CD4-positive, alpha-beta T cell treated with Interleukin-15 for 1 hour (primary cell): ENCODE measurements at regions not wholly inside any gene's neighbourhood (a gene's known extent, or its start where the extent isn't known, plus 50 kb on each side); places are given as distances from the start of the nearest gene placed in this dataset.
"Not testable (repeated sequence)": the region's sequence is repeated elsewhere in the genome, so short reads cannot be mapped to it uniquely, and the experiment has no call there.

ENCODE experiments used
- DNase-seq: peaks from one replicate; pipeline ENCODE4 v3.0.0-alpha.2; 2020

DNA sequence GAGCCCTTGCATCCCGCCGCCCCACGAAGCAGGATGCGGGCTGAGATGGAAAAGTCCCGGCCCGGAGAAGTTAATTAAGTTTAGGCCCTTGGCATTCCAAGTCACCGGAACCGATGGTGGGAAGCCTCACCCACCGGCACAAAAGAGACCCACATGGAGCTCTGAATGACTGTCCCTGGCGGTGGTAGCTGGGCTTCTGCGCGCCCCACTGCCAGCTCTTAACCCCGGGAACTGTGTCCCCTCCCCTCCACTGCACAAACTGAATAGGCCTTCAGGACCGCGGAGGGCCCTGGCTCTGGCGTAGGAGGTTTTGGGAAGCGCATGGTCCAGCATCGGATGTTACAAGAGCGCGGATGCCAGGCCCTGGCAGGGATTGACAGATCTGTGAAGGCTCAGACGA lies 291.1 kb upstream of the TUT7 start:
- DNase-seq = no peak

DNA sequence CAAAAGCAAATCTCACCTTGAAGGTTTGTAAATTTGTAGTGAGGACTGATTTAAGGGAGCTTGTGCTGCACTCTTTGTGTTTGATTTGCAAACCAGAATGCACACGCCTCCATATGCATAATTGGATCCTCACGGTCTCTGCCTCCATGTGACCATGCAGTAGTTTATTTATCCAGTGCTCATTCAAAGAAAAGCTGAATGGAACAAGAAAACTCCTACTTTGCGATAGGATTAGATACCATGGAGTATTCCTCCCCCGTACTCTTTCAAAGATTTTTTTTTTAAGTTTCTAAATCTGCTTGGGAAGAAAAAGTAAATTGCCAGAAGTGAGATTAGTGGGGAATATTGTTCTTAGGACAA lies 290.4 kb upstream of the TUT7 start:
- DNase-seq = no peak

DNA sequence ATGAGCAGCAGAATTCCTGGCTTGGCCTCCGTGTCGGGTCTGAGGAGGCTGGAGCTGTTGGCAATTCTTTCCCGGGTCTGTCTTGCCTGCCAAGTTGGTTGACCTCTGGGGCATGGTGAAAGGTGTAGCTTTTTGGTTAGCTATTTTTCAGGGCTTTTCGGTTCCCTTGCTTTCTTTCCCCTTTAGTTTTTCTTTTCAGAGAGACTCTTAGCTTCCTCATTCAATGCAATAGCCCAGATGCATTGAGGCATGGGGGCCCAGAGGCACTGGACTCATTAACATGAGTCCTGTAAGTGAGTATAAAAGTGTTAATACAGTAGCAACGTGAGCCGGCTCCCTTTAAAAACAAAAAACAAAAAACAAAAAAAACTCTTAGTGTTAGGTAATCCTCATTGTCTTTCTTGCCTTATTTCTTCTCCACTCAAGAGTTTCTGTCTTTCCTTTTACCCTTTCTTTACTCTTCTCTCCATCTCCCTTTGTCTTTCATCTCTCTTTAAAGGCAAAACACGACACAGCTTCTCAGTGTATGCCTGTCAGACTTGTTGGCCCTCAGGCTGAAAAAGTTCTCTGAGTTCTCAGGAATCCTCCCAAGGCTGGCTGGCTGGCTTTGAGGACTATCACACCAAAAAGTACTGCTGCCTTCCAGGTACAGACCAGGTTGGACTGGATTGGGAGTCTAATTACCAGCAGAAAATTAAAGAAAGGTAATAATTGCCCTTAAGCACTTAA lies 289.9 kb upstream of the TUT7 start:
- DNase-seq = no peak

DNA sequence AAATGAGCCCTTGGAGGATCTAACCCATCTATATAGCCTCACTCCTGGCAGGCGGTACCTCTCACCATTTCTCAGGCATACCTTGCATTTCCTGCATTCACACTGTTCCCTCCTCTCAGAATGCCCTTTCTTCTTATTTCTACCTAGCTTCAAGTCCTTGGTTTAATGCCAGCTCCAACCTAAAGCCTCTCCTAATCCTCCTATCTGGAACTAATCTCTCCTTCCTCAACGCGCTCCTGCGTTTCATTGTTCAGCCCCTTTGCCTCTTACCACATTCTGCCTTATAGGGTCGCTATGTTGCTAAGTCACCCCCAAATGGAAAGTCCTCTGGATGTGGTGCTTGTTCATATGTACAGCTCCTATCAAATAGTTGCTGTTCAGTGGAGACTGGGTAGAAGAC lies 288.5 kb upstream of the TUT7 start:
- DNase-seq = no peak

DNA sequence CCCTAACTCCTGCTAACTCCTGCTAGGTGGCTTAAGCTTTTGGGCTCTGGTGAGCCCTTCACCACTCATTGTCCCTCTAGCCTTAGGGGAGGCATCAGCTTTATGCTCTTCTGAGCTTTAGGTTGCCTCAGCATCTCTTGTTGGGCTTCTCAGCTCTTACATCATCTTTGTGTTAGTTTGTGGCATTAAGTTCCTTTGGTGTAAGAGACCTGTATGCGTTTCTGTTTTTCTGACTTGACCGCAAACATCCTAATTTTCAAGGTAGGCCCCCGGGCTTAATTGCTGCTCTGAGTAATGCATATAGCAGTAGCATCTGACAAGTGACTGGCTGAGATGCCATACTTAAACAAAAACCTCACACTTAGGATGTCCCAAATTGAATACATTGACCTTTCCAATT lies 287.8 kb upstream of the TUT7 start:
- DNase-seq = no peak

DNA sequence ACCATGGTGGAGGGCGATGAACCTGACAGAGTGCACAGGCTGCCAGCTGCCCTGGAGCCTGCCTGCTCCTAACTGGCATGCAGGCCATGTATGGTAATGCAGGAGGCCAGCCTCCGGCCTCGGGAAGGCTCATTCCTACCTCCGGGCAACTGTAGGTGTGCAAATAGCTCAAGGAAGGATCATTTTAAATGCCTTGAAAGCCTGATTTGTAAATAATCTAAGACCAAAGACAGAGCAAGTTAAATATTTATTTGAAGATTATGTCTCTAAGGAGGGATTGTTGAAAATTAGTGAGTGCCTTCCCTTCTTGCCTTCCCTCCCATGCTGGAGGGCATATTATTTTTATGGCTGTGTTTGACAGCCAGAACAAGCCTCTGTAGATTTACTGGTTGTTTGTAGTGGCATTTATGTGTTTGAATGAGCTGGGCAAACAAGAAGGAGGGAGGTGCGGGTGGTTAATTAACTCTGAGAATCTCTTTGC lies 285.7 kb upstream of the TUT7 start:
- no peak for DNase-seq

DNA sequence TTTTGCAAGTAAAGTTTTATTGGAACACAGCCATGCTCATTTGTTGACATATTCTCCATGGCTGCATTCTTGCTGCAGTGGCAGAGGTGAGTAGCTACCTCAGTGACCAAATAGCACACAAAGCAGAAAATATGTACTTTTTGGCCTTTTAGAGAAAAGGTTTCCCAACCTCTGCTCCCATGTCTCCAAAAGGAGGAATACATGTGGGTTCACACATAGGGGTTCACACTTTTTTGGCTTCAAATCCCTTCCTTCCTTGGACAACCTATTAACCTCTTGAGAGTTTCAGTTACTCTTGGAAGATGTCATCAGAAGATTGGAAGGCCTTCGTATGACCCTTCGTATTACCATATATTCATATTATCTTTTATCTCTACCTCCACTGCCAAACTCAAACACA lies 285.1 kb upstream of the TUT7 start:
- DNase-seq = no peak

DNA sequence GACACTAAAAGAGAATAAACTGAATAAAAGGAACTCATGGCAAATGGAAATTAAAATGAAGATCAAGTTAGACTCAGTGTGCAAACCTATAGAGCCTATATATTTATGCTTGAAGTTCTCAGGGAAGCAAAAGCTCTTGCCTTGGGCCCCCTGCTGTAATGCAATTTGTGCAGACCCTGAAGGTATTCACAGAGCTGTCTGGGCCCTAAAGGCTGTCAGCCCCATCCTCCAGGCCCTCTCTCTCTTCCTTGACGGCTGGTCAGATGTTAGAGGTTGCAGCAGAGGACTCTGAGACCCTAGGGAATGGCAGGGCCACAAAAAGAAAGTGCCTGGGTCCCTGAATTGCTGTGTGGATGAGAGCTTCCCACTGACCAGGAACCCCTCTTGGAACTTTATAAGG lies 283.9 kb upstream of the TUT7 start:
- no peak for DNase-seq

DNA sequence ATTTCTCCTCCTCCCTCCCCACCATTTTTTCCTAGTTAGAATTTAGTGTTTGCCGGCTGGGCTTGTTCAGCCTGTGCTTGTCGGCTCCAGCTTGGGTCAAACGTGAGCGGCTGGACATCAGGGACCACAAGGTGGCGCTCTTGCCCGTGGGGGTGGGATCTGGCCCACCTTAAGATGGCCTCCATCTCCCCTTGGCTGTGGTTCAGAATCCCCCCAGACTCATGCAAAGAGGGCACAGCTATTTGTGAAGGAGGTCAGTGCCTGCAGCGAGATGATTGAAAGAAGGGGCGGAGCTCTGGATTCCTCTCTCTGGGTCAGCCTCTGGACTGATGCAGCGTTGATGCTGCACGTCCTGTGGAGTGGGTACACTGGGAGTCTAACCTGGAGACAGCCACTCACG lies 283.3 kb upstream of the TUT7 start:
- DNase-seq = no peak

DNA sequence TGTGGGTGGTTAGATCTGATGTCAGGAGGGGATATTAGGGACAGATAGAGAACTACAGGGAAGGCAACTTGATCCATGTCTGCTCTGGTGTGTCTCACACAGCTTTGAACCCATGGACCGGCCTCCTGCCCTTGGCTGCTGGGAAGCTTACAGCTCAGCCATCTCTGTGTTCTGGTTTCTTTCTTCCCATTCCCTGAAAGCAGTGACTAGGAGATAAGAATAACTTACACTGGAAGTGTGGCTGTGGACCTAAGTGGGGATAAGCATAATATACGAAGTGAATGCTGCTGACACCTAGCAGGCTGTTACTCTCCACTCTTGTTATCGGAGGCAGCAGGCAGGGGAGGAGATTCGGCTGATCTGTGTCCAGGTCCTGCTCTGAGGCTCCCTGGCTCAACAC lies 282.3 kb upstream of the TUT7 start:
- DNase-seq = no peak

DNA sequence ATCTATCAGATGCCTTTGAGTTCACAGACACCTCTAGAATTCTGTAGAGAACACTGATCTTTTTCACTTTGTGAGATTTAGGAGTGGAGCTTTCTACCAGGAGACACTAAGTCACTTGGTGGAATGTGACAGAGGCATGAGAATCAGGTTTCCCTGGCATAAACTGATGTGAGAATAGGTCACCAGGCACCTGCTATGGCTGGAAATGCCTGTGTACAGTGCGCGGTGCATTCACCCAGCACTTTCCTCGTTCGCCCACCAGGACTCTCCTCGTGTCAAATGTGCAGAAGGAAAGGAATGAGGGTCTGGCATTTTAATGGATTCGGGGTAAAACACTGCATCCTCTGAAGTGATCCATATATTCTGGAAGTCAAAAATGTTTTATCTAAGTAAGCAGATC lies 281.8 kb upstream of the TUT7 start:
- DNase-seq = no peak

DNA sequence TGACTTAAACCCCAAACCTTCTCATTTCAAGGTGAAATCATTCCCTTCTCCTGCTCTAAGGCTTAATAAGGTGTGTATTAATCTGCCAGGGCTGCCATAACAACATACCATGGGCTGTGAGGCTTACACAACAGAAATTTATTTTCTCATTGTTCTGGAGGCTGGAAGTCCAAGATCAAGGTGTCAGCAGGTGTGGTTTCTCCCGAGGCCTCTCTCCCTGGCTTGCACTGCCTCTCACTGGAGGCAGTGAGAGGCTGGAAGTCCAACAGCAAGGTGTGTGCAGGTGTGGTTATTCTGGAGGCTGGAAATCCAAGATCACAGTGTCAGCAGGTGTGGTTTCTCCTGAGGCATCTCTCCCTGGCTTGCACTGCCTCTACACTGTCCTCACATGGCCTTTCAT lies 280.3 kb upstream of the TUT7 start:
- no peak for DNase-seq

DNA sequence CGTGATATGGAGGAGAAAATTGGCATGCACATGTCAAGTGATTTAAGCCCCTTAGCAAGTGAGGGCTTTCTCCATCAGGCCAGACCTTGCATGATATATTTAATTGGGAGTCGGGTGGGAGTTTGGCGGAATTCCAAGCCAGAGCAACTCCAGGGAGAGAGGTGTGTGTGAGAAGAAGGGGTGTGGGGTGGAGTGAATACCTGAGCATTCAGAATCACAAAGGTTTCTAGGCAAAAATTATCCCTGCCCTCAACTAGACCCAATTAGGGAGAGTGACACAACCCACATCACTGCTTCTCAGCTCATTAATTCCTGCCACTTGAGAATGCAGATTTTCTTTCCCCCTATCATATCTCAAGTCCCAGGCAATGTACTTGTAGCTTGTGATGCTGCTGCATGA lies 279.7 kb upstream of the TUT7 start:
- DNase-seq = no peak

DNA sequence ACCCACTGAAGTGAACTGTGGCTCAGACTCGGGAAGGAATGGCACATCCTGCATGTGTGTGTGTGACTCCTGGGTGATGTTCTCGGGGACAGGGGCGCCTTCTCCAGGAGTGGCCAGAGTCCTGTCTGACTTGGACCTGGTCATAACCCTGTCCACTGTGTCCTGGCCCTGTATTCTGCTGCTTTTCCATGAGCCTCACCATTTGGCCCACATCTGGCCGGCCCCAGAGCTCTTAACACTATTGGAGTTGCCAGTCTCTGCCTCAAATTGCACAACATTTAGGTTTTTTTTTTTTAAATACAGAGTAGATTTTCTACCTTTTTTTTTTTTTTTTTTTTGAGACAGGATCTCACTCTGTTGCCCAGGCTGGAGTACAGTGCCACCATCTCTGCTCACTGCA lies 278.3 kb upstream of the TUT7 start:
- no peak for DNase-seq

DNA sequence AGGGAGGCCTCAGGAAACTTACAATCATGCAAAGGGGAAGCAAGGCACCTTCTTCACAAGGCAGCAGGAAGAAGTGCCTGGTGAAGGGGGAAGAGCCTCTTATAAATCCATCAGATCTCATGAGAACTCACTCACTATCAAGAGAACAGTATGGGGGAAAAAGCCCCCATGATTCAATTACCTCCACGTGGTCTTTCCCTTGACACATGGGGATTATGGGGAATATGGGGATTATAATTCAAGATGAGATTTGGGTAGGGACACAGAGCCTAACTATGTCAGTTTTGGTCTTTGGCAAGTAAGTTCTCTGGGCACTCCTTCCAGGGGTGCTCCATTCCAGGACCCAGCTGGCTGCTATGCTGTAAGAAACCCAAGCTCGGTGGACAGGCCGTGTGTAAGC lies 275.3 kb upstream of the TUT7 start:
- DNase-seq = no peak

DNA sequence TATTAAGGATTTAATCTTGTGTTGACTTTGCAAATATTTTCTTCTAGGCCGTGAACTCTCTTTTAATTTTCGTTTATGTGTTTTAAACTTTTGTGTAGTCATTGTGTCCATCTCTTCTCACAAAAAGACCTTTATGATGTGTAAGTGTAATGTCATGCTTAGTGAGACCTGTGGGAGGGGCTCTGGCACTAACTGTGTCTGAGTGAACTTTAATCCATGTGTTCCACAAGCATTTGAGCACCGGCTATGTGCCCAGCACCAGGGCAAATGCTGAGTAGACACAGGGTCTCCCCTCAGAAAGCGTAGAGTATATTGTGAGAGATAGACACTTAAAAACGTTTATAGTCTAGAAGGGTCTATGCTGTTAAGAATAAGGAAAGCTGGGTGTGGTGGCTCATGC lies 272.6 kb upstream of the TUT7 start:
- no peak for DNase-seq

DNA sequence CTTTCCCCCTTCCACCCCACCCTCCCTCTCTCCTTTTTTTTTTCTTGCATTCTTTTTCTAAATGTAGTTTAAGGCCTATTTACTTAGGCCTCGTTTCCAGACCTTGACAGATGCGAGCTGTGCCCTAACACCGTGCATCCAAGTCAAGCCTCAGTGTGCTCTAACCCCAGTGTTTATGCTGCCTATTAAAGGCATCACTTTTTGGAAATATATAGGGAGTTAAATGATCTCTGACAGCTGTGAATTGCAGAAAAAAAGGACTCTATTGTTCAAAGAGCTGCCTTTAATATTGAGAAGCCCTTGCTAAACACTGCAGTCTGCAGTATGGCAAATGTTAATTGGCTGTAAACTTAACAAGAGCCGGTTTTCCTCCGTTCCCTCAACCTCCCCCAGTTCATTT lies 270.4 kb upstream of the TUT7 start:
- DNase-seq = no peak

DNA sequence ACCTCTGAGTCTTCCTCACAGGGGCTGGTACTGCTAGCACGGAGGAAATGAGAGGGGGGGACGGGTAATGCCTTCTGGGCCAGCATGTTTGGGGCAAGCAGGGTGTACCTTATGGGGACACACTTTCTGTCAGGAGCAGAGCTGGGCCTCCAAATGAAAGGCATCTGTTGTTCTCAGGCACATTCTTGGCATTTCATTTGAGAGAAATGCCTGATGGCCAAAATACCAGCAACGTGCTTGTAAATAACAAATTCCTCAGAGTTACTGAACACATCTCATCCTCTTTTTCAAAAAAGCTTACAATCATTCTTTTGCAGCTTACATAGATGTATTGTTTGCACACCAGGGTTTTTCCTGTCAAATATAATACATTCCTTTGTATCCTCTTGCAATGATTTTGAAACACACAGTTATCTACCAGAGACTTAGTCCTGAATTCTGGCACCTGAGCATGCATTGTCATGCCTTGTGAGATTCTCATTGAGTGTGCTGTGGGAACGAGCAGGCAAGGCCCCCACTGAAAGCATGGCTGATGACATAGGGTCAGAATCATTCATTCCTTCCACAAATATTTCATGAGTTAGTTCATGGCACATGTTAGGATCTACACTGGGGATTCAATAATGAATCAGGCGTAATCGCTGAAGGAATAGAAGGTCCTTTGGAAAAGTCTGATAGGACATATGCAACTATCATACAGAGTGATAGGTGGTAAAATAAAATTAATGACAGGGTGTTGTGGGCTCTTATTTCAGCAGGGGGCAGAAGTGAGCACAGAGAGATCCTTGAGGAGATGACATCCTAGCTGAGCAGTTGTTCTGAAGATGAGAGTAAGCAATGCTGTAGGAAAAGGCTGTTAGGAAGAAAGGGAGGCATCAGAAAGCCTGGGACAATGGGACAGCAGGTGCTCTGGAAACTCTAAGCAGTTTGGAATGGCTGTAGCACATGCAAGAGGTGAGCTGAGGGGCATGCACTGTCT lies 260.9 kb upstream of the TUT7 start:
- no peak for DNase-seq

DNA sequence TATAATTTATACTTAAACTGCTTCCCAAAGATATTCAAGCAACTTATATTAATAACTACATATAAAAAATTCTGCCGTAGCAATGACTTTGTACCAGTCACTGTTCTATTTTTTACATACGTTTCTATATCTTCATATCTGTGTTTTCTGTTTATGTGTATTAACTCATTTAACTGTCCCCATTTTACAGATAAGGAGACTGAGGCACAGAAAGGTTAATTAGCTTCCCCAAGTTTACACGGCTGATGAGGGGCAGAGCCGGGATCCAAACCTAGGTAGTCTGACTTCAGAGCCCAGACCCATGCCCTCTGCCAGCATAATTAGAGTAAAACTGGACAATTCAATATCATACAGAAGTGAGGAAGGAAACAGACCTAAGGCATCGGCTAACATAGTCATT lies 259.7 kb upstream of the TUT7 start:
- no peak for DNase-seq

DNA sequence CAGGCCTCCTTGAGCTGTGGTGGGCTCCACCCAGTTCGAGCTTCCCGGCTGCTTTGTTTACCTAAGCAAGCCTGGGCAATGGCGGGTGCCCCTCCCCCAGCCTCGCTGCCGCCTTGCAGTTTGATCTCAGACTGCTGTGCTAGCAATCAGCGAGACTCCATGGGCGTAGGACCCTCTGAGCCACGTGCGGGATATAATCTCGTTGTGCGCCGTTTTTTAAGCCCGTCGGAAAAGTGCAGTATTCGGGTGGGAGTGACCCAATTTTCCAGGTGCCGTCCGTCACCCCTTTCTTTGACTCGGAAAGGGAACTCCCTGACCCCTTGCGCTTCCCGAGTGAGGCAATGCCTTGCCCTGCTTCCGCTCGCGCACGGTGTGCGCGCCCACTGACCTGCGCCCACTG lies 257.3 kb upstream of the TUT7 start:
- DNase-seq = not testable (repeated sequence)

DNA sequence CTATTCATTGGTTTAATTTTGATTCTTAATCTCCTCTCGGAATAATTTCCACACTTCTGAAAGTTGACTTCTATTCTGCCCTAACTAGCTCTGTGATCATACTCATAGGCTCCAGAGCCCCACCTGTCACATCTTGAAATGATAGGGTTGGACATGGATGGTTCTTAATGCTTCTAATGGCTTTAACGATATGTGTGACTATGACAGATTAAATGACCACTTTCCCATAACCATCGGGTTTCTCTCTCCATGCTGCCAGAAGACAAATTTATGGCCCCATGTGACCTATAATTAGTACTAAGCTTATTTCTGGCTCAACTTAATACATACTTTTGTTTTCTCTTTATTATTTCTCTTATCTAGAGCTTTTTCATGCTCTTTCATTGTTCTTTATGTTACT lies 251.1 kb upstream of the TUT7 start:
- no peak for DNase-seq

DNA sequence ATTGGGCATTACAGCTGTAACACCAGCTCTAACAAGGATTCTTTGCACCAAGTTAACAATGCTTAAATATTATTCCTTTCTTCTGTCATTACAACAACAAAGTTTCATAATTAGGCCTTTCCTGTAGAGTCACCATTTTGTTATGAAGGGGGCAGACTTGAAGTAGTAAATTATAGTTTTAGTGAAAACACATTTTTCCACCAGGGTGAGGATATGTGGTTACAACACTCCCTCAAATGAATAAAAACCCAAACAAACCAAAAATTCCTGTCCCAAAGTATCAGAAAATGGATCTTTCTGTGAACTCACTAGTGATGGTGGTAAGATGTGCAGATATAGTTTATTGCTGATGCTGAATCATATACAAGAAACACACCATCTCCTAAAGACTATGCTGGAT lies 250.5 kb upstream of the TUT7 start:
- DNase-seq = no peak

DNA sequence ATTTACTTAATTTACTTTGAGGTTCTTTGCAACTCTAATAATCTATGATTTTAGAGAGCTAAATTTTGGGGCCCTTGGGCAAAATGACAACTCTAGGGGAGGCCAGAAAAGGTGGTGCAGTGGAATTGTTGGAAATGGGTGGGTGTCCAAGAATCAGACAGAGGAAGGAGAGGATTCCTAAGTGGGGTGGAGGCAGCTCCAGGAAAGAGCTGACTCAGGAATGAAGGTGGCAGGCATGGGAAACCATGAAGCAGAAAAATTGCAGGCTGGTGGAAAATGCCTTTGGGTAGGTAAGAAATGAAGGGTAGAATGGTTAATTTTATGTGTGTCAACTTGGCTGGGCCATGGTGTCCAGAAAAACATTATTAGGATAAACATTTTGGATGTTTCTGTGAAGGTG lies 248.5 kb upstream of the TUT7 start:
- DNase-seq = no peak

DNA sequence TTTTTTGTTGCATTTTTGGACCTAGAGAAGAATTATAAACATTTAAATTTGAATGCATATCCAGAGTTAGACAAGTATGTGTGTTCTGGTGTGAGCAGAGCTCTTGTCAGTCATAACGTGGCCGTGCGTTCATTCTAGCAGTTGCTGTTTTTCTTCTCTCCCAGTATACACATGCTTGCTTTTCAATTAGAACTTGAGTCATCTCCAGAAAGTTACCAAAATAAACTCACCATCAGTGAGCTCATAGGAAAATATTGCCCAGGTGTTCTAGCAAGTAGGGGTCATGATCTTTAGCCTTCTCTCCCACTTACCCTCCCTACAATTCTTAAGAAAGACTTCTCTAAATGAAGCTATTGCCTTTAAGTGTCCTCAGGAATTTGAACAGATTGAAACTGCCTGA lies 247.5 kb upstream of the TUT7 start:
- DNase-seq = no peak
